Nucleus accumbens (tissue), 56 donors: ENCODE measurements at regions not wholly inside any gene's neighbourhood (a gene's known extent, or its start where the extent isn't known, plus 50 kb on each side); places are given as distances from the start of the nearest gene placed in this dataset.
A peak's percentile ranks its signal among the peaks of the same experiment; 100 is the strongest.

Experiments
- DNase-seq, 56 donors: peaks; one replicate each; lab custom pipeline; 2025; lab: John Stamatoyannopoulos, UW

GRCh38 chr9:129511285-129511900 lies 109.5 kb downstream of the C9orf50 start:
- no peak for DNase-seq

DNA sequence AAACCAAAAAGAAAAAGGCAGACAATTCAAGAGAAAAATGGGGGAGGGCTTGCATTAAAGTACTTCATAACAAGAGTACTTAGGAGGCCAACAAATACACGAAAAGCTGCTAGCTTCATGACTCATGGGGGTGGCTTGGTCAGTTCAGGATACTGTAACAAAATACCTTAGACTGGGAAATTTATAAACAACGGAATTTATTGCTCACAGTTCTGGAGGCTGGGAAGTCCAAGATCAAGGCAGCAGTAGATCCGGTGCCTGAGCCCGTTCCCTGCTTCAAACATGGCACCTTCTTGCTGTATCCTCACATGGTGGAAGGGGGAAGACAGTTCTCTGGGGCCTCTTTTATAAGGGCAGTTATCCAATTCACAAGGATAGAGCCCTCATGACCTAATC lies 111.4 kb downstream of the C9orf50 start:
- no peak for DNase-seq

DNA sequence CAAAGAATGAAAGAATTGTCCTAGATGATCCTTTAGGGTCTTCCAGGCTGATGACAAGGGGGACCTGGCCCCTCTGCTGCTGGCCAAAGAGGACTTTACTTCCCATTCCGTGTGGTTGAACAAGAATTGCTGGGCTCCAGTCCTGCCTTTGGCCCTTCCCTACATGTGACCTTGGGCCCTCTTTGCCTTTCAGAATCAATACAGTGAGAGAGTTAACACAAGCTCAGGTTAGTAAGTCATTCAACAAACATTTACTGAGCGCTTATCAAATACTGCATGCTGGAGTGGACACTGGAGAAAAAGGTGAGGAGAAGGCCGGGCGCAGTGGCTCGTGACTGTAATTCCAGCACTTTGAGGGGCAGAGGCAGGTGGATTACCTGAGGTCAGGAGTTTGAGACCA lies 113.1 kb downstream of the C9orf50 start:
- DNase-seq, result no peak

GRCh38 chr9:129506892-129507291 lies 114.0 kb downstream of the C9orf50 start:
- DNase-seq, result no peak

DNA sequence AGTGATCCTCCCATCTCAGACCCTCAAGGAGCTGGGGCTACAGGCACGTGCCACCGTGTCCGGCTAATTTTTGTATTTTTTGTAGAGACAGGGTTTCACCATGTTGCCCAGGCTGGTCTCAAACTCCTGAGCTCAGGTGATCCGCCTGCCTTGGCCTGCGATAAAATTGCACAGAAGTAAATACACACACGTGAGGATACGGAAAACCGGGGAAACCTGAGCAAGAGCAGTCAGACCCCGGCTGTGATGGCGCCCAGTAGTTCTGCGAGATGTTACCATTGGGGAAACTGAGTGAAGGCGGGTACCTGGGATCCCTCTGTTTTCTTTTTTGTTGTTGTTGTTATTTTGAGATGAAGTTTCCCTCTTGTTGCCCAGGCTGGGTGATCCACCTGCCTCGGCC lies 114.9 kb downstream of the C9orf50 start:
- no peak for DNase-seq

DNA sequence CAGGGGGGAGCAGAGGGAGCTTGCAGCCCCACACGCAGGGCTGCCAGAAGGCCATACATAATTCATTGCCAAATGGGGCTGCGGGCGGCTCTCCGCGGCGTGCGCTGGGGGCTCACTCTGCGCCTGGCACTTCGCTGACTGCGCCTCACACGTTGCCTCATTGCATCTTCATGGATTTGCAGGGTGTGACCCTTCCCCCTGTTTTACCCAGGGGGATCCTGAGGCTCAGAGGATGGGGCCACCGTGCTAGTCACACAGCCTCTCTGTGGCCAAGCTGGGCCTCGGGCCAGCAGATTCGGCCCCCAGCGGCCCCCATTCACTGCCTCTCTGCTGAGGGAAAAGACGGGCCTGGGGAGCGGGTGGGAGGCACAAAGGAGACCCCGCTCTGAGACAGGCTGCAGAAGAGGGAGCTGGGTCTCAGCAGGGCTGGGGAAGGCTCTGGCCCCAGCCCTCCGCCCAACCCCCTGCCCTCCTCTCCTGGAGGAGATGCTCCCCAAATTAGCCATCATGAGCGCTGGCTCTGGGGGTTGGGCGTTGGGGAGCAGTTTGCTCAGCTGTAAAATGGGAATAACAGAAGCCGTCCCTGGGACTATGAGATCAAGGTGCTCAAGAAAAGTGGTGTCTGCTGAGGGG lies 115.5 kb downstream of the C9orf50 start:
- no peak for DNase-seq

GRCh38 chr9:129504404-129504803 lies 116.5 kb downstream of the C9orf50 start:
- no peak for DNase-seq

- no peak for DNase-seq
Measured at GRCh38 chr9:129501771-129502319, 119.1 kb downstream of the C9orf50 start.

- no peak for DNase-seq
Measured at GRCh38 chr9:129500863-129501770, 119.8 kb downstream of the C9orf50 start.

GRCh38 chr9:129500161-129500862 lies 120.6 kb downstream of the C9orf50 start:
- peak in 17 of 56 donors; percentile 22 to 66 (median 42) for DNase-seq

- DNase-seq, result no peak
Measured at GRCh38 chr9:129498451-129499384, 122.2 kb downstream of the C9orf50 start.

GRCh38 chr9:129497813-129498450 lies 123.0 kb downstream of the C9orf50 start:
- DNase-seq, result peak in 5 of 56 donors; percentile 30 to 52 (median 31)

DNA sequence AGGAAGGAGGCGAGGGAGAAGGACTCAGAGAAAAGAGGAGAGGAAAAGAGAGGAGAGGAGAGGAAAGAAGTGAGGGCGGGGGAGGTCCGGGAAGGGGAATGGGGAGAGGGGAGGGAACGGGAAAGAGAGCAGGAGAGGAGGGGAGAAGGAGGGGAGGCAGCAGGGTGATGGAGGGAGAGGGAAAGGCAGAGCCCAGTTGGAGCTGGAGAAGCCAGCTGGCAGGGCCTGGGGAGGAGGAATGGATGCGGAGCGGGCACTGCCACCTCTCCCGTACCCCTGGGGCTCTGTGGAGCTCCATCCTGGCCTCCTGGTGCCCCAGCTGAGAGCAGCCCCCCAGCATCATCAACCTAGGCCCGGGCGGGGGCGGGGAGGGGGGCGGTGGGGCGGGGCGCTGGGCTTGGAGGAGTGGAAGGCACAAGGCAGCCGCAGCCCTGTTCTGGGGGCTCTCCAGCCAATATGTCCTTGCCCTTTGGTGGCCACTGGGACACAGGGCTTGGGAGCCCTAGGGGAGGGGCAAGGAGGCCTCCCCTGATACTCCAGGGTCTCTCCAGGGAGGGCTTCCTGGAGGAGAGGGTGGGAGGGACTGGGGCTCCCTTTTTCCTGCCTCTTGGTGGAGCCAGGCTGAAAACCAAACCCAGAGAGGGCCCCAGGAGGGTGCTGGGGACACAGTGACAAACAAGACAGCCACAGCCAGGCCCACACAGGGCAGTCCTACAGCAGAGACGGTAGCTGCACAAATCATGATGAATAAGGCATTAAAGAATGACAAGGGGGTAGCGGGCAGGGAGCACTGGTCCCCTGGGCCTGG lies 123.7 kb downstream of the C9orf50 start:
- peak in 44 of 56 donors; percentile 53 to 91 (median 78) for DNase-seq

DNA sequence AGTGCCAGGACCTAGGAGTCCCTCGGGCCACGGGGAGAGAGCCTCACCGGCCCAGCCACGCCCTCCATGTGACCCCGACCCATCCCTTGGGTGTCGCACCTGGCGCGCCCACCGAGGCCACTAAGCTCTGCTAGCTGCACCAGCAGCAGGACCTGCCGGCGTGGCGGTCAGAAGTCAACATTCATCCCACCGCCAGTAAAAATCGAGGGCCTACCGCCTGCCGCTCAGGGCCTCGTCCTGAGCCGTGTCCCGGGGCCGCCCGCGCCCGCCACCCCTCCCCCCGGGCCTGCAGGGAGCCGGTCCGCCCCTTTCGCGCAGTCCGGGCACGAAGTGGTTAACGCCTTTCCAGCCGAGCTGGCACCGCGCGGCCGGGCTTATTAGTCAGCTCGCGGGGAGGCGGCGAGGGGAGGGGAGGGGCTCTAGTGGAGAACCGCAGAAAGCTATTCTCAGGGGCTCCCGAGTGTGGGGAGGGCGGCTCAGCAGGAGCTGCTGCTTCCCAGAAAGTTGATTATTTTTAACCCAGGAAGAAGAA lies 124.4 kb downstream of the C9orf50 start:
- DNase-seq, result peak; percentile 51 to 97 (median 90)

DNA sequence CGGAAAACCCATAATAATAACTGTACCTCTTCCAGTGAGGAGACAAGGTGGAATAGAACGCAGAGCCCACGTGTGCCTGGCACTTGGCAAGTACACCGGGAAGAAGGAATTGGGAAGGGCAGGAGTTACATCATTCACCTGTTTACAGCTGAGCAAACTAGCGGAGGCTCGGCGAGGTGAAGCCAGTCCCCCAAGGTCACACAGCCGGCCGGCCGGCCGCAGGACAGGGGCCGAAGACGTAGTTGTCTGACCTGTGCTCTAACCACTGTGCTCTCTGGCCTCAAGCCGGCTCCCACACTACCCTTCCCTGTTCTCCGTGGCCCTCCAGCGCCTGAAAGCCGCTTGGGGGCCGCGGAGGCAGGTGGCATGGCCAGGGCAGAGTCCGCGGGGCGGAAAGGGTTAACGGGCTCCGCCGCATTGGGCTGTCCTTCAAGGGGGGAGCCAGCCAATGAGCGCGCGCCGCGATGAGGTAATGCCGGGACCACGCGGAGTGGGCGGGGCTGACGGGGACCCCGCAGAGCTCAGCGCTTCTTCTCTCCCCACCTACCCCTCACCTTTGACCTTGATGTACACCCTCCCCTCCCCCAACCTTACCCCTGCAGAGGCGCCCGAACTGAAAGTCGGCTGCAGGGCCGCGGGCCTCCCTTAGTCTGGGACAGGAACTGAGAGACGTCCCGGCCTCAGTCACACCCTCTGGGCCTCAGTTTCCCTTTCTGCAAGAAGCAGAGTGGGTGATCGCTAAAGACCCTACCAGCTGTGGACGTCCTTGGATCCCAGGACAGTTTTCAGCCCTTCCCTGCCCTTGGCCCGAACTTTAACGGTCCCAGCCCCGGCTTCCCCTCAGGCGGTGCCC lies 125.1 kb downstream of the C9orf50 start:
- DNase-seq, result peak in 55 of 56 donors; percentile 59 to 97 (median 87)

- no peak for DNase-seq
Measured at GRCh38 chr9:129494113-129494789, 126.7 kb downstream of the C9orf50 start.
